Lung (tissue), 11 donors: ENCODE measurements at regions not wholly inside any gene's neighbourhood (a gene's known extent, or its start where the extent isn't known, plus 50 kb on each side); places are given as distances from the start of the nearest gene placed in this dataset.

Experiments
- ATAC-seq: fragments of 200-7000 bp; cut with Tn5 transposase; one replicate; pipeline ENCODE4 v1.9.1; 2020; ENCODE audit warnings: moderate number of reproducible peaks; ENCODE audit not compliant: insufficient read depth, low FRiP score
- DNase-seq, 3 donors: peaks; one replicate each; pipeline ENCODE4 v3.0.0-alpha.2; 2013 to 2017
- H3K27ac ChIP-seq, 2 donors: one replicate each; pipeline ENCODE4 v1.5.1; 2013; ENCODE audit warnings: mild to moderate bottlenecking in 2 of 2, moderate library complexity in 2 of 2, control low read depth in 1 of 2, inconsistent platforms in 1 of 2, low read depth in 1 of 2, low read length in 1 of 2
- H3K27me3 ChIP-seq, 3 donors: one replicate each; pipeline ENCODE4 v1.5.1; 2013; ENCODE audit warnings: low read length in 2 of 3; ENCODE audit not compliant: control insufficient read depth in 3 of 3, insufficient read depth in 3 of 3
- H3K36me3 ChIP-seq, 4 donors: one replicate each; pipeline ENCODE4 v1.5.1; 2013; ENCODE audit warnings: low read length in 4 of 4, mild to moderate bottlenecking in 1 of 4, moderate library complexity in 1 of 4; ENCODE audit not compliant: control insufficient read depth in 4 of 4, insufficient read depth in 4 of 4
- H3K4me1 ChIP-seq, 5 donors: one replicate each; pipeline ENCODE4 v1.5.1; 2013; ENCODE audit warnings: low read length in 5 of 5, mild to moderate bottlenecking in 2 of 5, moderate library complexity in 1 of 5; ENCODE audit not compliant: control insufficient read depth in 5 of 5, insufficient read depth in 5 of 5
- H3K4me3 ChIP-seq: one replicate; pipeline ENCODE4 v1.5.1; 2013; ENCODE audit warnings: mild to moderate bottlenecking, control low read depth, moderate library complexity
- H3K9ac ChIP-seq, 2 donors: one replicate each; pipeline ENCODE4 v1.5.1; 2013; ENCODE audit warnings: low read length in 2 of 2, control low read depth in 1 of 2; ENCODE audit not compliant: insufficient read depth in 1 of 2
- H3K9me3 ChIP-seq, 4 donors: one replicate each; pipeline ENCODE4 v1.5.1; 2013; ENCODE audit warnings: low read length in 3 of 4, mild to moderate bottlenecking in 1 of 4, moderate library complexity in 1 of 4; ENCODE audit not compliant: control insufficient read depth in 4 of 4, insufficient read depth in 3 of 4
- CTCF ChIP-seq: IDR thresholded peaks from 2 replicates; pipeline ENCODE4 v1.5.1; 2012; ENCODE audit warnings: mild to moderate bottlenecking; ENCODE audit errors: control extremely low read depth, extremely low read depth
- WGBS, 2 donors: extraction: QIAGEN DNeasy Blood & Tissue Kit; methylation state at CpG; one replicate each; pipeline ENCODE4 v1.1.7; 2013; 5-methylcytosine and 5-hydroxymethylcytosine counted together
- donor health status: control.
- donor health status: control.
- donor health status: Bipolar disorder and iron deficiency.
- donor health status: healthy.
- donor health status: DM: yes; HTN: yes; CAD: no.

DNA sequence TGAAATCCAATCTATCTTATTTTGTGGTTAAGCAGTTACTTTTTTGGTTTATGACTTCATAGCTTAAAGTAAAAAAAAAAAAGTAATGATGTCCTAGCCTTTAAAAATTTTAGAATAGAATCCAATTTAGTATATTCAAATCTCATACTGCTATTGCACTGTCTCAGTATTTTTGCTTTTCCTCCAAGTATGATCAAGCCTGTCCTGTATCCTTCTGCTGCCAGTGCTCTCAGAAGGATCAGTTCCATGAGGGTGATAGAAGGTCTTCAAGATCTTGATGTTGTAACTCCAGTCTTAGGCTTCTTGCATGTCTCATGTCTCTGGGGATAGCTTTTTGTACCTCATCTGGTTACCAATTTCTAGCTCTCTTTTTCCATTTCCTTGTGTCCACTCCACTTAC is 324.2 kb upstream of the FAR2 start:
- no peak for ATAC-seq
- H3K36me3 ChIP-seq: no peaks in the 10 kb centered on the region
- no peaks in the 10 kb centered on the region for H3K9me3 ChIP-seq
- H3K9ac ChIP-seq: no peak overlapping the region
- H3K4me3 ChIP-seq: no peak overlapping the region
- no peak for TF ChIP-seq CTCF
- no peaks in the 10 kb centered on the region for H3K27me3 ChIP-seq
- H3K4me1 ChIP-seq: no peaks in the 10 kb centered on the region
- DNase-seq: no peak
- H3K27ac ChIP-seq: no peak overlapping the region

DNA sequence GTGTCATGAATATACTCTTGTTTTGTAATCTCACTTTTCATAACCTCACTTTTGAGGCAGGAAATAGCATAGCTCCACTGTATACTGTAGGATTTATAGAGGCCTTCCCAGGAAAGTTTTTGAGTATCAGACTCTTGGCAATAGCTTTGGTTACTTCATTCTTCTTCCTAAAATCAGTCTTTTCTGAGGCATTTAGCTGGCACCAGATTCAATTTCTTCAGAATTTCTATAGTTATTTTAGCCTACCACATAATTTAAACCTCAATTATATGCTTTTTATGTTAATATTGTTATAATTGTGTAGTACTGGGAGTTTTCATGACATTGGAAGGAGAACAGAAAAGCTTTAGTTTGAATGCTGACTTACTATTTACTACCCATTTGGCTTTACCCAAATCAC is 322.3 kb upstream of the FAR2 start:
- H3K27ac ChIP-seq: no peak overlapping the region
- no peaks in the 10 kb centered on the region for H3K9me3 ChIP-seq
- no peaks in the 10 kb centered on the region for H3K27me3 ChIP-seq
- H3K9ac ChIP-seq: no peak overlapping the region
- no peak overlapping the region for H3K4me3 ChIP-seq
- no peak for TF ChIP-seq CTCF
- ATAC-seq: no peak
- H3K4me1 ChIP-seq: no peaks in the 10 kb centered on the region
- peak in 2 of 3 donors; percentile 69 to 83 for DNase-seq
- no peaks in the 10 kb centered on the region for H3K36me3 ChIP-seq

DNA sequence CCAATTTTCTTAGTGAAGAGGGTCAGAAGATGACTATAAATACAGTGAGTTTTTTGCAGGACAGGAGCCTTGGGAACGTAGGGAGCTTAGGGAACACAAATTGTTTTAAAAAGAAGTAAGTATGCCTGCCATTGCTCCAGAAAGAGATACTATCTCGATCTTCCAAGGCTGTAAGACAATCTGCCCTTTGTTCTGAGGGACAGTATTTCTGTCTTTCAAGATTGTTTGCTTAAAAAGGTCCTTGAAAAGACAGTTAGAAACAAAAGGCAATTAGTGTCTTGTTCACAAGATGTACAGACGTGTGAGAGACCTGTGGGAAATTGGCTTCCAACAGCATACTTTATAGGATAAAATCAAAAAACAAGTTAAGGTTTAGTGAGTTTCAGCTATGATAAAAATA is 321.2 kb upstream of the FAR2 start:
- Histone ChIP-seq H3K9ac (no peak overlapping the region), H3K27ac (no peak overlapping the region), H3K9me3 (no peaks in the 10 kb centered on the region), H3K4me3 (no peak overlapping the region), H3K36me3 (no peaks in the 10 kb centered on the region), H3K4me1 (no peaks in the 10 kb centered on the region), H3K27me3 (no peaks in the 10 kb centered on the region)
- WGBS, 2 donors: 43 to 55% methylated on average over 3 of the region's 3 CpGs
- TF ChIP-seq CTCF: no peak
- no peak for DNase-seq
- ATAC-seq: no peak

GRCh38 chr12:28828318-28828717 is 320.8 kb upstream of the FAR2 start:
- Histone ChIP-seq H3K4me3 (no peak overlapping the region), H3K27ac (no peak overlapping the region), H3K9ac (no peak overlapping the region), H3K4me1 (no peaks in the 10 kb centered on the region), H3K36me3 (no peaks in the 10 kb centered on the region), H3K27me3 (no peaks in the 10 kb centered on the region), H3K9me3 (peaks cover 0 to 4% (median 0%) of the 10 kb centered on the region in 4 donors)
- DNase-seq: no peak
- no peak for ATAC-seq
- WGBS, 2 donors: 91 to 92% methylated on average over 2 of the region's 2 CpGs
- no peak for TF ChIP-seq CTCF
